ENCODE measurements at regions not wholly inside any gene's neighbourhood (a gene's known extent, or its start where the extent isn't known, plus 50 kb on each side); places are given as distances from the start of the nearest gene placed in this dataset.
"Not testable (repeated sequence)": the region's sequence is repeated elsewhere in the genome, so short reads cannot be mapped to it uniquely, and the experiment has no call there.

DNA sequence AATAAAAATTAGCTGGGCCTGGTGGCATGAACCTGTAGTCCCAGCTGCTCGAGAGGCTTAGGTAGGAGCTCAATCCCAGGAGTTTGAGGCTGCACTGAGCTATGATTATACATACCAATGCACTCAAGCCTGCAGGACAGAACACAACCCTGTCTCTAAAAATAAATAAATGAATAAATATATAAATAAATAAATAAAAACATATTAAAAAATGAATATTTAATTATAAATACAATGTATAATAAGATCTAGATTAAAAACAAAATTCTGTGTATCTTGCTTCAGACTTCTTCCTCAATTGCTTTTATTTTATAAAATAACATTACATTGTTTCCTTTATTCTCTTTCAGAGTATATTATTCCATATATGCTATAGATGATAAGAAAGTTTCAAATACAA, 1964.1 kb downstream of the PCDH9 start:
- TF ChIP-seq, protein P1, sequence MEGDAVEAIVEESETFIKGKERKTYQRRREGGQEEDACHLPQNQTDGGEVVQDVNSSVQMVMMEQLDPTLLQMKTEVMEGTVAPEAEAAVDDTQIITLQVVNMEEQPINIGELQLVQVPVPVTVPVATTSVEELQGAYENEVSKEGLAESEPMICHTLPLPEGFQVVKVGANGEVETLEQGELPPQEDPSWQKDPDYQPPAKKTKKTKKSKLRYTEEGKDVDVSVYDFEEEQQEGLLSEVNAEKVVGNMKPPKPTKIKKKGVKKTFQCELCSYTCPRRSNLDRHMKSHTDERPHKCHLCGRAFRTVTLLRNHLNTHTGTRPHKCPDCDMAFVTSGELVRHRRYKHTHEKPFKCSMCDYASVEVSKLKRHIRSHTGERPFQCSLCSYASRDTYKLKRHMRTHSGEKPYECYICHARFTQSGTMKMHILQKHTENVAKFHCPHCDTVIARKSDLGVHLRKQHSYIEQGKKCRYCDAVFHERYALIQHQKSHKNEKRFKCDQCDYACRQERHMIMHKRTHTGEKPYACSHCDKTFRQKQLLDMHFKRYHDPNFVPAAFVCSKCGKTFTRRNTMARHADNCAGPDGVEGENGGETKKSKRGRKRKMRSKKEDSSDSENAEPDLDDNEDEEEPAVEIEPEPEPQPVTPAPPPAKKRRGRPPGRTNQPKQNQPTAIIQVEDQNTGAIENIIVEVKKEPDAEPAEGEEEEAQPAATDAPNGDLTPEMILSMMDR (conservative IDR thresholded peaks at IDR 0.05), result no peak
- no peak overlapping the region for H3K27ac ChIP-seq

- TF ChIP-seq, protein P1 (conservative IDR thresholded peaks at IDR 0.05), result no peak
- H3K27ac ChIP-seq, result no peak overlapping the region
Measured at GRCh38 chr13:65264066-65264465, 1966.1 kb downstream of the PCDH9 start.

- TF ChIP-seq, protein P1 (conservative IDR thresholded peaks at IDR 0.05), result no peak
- H3K27ac ChIP-seq, result no peak overlapping the region
Measured at GRCh38 chr13:65260946-65261891, 1968.9 kb downstream of the PCDH9 start.

DNA sequence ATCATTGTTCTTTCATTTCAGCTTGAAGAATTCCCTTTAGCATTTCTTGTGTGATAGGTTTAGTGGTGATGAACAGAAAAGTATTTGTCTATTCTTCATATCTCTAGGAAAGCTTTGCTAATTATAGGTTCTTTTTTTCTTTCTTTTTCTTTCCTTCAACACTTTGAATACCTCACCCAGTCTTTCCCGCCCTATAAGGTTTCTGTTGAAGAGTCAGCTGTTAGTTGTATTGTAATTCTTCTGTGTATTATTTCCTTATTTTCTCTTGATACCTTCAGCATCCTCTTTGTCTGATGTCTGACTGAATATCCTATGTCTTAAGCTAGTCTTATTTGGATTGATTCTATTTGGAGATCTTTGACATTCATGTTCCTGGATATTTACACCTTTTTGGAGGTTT, 1989.4 kb downstream of the PCDH9 start:
- H3K27ac ChIP-seq, result no peak overlapping the region
- TF ChIP-seq, protein P1 (conservative IDR thresholded peaks at IDR 0.05), result no peak

DNA sequence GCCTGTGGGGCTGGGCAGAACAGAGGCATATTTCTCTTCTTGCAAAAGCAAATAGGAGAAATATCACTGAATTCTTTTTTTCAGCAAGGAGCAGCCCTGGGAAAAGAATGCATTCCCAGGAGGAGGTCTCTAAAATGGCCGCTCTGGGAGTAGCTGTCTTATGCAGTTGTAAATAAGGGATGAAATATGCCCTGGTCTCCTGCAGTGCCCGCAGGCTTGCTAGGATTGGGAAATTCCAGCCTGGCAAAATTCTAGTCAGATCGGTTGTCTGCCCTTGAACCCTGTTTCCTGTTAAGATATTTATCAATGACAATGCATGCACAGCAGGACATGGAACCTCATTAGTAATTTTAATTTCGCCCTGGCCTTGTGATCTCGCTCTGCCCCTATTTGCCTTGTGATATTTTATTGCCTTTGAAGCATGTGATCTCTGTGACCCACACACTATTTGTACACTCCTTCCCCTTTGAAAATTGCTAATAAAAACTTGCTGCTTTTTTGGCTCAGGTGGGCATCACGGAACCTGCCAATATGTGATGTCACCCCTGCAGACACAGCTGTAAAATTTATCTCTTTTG, 1993.2 kb downstream of the PCDH9 start:
- H3K27ac ChIP-seq, result no peak overlapping the region
- TF ChIP-seq, protein P1 (conservative IDR thresholded peaks at IDR 0.05), result no peak

- H3K27ac ChIP-seq, result no peak overlapping the region
Measured at GRCh38 chr13:65217471-65217995, 2012.6 kb downstream of the PCDH9 start.

GRCh38 chr13:65202845-65203244, 2027.3 kb downstream of the PCDH9 start:
- not testable (repeated sequence) for H3K27ac ChIP-seq
- TF ChIP-seq, protein P1 (conservative IDR thresholded peaks at IDR 0.05), result peak; percentile 9; the same call in 1 of the 2 replicates

More at GRCh38 chr13:65217471-65217995, 2012.6 kb downstream of the PCDH9 start:
- TF ChIP-seq, protein P1 (conservative IDR thresholded peaks at IDR 0.05), result no peak
